HG02759 (cell line): ENCODE measurements at regions not wholly inside any gene's neighbourhood (a gene's known extent, or its start where the extent isn't known, plus 50 kb on each side); places are given as distances from the start of the nearest gene placed in this dataset.
A peak's percentile ranks its signal among the peaks of the same experiment; 100 is the strongest.

Experiments used
- ATAC-seq: cut with Tn5 transposase; IDR thresholded peaks from one replicate; pipeline ENCODE4 v1.9.1; 2021; ENCODE audit warnings: mild to moderate bottlenecking, moderate library complexity; ENCODE audit not compliant: unreplicated experiment

DNA sequence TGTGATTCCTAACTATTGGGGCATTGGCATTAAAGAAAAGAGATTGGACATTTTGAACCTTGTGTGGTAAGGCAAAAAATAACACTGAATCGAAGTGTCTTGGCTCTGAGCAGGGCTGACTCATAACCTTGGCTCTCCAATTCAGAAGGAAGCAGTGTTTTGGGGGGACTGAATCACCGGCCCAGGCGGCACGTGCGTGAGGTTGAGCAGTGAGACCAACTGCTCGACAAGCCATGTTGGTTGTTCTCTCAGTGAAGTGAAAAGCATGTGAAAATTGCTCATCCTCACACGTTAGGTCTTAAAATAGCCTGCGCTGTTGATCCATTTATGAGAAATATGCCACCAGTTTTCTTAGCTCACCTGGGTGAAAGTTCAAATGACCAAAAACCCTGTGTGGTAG is 137.8 kb upstream of the SPACA1 start:
- ATAC-seq = no peak

DNA sequence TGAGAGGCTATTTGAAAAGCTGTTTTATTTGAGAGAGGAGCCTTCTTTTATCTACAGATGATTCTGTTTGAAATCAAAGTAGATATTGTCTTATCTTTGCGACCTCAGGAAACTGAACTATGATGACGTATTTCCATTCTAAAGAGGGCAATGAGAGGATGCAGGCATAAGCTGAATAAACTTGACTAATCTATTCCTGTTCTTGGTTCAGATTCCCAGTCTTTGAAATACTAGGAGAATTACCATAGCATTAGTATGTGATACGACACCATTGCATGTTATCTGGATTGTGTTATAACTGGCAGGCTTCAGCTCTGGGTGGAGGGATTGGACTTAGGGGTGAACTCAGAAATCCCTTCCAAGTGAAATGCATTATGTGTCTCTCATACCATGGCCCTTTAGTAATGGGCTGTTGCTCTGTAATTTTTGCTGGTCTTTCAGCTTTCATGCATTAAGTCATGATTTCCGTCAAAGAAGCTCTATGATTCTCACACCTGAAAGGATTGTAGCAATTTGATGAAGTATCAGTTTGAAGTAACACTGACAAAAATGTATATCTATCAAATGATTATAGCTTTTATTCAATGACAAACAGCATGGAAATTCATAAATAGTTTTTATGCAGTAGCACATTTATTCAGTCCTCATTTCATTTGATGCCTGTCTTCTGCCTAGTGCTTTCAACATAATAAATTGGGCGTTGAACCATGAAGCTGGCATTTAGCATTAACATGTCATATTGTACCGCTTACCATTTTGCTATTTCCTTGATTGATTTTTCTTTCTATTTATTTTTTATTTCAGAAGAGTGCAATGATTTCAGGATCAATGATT is 138.4 kb upstream of the SPACA1 start:
- no peak for ATAC-seq

DNA sequence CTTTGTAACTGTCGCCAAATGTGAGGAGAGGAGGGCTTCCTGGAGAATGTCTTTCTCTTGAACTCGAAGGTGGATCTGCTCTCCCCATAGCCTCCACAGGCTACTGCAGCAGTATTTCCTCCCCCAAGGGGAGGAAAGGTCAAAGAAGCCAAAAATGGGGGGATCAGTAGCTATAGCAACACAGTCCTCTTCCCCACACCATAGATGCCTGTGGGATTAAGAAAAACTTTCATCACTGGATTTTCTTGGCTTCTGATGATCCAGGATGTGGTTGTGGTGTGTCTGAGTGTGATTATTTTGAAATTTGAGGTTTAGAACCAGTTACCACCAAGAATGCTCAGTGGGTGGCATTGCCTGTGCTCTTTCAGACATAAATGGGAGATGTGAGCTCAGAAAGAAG is 140.1 kb upstream of the SPACA1 start:
- ATAC-seq = no peak

DNA sequence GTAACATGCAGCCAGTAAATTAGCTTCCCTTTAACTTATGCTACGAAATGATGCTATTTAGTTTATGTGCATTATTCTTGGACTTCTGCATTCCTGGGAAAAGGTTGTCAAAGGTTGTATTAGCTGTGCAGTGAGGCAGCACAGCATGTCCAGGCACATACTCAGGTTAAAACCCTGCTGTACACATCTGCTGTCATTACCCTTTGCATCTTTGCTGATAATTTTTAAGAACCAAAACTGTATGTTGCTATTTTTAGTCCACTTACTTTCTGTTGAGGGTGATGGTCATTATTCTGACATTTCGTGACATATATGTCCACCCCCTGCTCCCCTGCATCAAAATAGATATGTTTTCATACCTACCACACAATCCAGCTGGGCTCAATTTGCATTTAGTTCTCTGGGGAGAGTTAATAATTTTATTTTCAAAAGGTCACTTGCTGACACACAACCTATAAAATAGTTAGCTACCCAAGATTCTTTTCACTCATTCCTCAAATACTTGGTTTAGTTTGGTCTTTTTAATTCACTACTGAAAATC is 142.5 kb upstream of the SPACA1 start:
- ATAC-seq = peak; percentile 87

DNA sequence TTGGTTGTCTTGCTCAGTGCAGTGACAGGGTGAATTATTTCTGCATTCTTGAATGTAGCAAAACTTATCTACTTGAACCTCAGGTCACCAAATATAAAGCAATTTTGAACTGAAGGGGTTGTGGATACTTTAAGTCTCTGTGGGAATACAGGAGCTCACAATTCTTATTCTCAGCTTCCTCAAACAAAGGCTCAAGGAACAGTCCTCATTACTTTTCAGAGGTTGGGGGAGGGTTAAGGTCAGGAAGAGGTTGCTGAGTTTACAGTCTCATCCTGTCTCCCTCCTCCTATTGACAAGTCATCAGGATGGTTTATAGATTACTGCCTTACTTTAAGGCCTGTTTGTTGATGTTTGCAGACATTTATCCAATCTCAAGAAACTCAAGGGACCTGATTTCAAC is 143.6 kb upstream of the SPACA1 start:
- no peak for ATAC-seq

DNA sequence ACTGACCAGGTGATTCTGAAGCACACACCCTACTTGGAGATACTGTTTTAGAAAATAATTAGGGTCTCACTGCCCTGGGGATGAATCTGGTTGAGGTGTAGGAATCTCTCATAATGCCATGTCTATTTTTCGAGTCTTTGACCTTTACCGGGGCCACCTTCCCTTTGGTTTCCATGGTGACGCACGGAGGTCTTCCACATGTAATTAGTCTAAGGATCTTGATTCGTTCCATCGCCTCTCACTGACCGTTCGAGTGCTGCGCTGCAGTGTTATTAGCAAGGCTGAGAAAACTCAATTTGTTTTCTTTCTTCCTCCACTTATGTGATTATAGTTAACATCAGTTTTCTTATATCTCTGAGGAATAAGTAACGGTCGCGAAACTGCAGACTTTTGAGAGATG is 144.3 kb upstream of the SPACA1 start:
- ATAC-seq = no peak

DNA sequence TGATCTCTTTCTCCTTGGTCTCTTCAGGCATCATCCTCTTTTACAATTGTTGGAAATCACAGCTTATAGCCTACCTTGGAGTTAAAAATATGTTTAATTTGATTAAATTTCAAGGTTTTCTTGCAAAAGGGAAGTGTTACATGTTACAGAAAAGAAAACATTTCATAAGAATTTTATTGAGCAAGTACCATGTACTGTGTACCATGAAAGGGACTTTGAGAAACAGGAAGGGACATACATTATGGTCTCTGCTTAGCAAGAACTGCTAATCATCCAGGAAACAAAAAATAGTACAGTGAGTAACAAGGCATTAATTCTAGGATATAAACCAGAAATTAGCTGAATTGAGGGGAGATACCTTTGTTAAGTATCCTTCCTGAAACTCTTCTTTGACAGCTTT is 145.3 kb upstream of the SPACA1 start:
- no peak for ATAC-seq

DNA sequence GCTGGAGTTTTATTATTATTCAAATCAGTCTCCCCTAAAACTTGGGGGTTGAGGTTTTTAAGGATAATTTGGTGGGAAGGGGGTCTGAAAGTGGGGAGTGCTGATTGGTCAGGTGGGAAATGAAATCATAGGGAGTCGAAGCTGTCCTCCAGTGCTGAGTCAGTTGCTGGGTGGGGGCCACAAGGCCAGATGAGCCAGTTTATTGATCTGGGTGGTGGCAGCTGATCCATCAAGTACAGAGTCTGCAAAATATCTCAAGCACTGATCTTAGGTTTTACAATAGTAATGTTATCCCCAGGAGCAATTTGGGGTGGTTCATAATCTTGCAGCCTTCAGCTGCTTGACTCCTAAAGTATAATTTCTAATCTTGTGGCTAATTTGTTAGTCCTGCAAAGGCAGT is 146.0 kb upstream of the SPACA1 start:
- no peak for ATAC-seq

DNA sequence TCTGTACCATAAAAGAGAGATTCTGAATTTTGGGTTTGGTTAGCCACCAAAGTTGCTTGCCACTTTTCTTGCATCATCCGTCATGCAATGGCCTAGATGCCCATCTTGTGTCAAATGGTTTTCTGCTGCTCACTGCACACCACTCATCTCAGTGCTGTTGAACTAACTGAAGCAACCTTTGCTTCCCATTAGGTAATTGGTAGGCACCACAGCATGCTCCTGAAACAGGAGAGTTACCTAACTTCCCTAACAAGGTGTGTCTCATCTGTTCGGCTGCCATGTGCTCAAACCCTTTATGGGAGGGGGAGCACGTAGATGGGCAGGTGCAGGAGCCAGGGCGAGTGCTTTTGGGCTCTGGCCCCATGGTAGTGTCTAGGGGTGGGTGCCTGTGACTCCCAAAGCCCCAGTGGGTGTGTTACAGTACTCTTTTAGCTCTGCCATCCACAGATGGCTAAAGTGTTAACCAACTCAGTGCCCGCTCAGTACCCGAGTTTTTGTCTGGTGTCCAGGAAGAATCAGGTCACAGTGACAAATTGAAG is 147.4 kb upstream of the SPACA1 start:
- ATAC-seq = no peak

DNA sequence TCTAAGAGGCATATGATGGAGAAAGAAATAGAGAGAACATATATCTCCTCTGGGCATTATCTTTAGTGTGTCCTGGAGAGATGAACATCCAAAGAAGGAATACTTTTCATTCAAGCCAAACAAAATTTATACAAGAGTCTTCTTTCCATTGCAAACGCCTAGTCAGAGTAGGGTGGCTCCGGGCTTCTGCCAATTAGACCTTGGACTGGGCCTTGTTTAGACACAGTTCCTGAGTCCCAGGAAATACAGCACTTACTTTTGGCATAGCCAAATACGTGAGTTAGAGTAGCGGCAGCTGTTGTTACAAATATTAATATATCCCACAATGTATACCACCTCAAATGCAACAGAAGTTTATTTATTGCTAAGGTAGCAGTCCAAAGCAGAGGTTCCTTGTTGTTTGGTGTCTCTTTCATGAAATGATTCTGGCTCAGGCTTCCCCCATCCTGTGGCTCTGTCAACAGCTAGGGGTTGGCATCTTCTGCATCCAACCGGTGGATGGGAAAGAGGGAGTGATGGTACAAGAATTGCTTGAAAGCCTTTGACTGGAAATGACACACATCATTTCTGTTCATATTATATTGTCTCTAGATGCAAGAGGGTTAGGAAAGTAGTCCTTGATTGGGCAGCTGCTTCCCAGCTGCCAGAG is 148.0 kb upstream of the SPACA1 start:
- ATAC-seq = no peak

DNA sequence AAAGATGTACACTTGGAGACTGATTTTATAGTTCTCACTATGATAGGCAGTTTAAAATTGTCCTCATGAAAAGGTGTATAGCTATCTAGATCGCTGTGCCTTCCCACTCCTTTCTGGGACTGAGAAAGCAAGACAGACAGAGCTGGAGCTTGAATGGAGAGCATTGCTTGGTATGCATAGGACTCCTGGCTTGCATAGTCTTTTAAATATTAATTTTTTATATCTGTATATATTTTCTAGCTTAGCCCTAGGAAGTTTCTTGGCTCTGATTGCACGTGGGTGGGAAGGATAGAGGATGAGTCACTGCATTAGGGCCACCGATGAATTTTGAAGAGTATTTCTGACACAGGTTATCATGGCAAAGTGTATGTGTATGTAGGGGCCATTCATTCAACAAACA is 150.0 kb upstream of the SPACA1 start:
- no peak for ATAC-seq

DNA sequence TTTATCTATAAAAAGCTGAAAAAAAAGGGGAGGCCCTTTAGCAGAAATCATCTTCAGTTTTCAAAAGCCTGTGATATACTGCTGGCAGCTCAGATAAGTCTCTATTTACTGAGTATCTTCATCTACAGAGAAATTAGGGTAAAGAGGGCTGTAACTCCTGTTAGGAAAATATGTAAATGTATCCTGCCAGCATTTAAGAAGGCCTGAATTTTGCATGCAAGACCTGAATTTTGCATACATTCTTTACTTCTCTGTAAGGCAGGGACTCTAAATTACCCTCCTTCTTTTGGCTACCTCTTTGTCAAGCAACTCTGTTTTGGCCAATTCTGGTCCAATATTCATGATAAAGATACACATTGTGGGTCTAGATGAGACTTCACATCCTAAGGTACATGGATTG is 150.6 kb upstream of the SPACA1 start:
- ATAC-seq = no peak

DNA sequence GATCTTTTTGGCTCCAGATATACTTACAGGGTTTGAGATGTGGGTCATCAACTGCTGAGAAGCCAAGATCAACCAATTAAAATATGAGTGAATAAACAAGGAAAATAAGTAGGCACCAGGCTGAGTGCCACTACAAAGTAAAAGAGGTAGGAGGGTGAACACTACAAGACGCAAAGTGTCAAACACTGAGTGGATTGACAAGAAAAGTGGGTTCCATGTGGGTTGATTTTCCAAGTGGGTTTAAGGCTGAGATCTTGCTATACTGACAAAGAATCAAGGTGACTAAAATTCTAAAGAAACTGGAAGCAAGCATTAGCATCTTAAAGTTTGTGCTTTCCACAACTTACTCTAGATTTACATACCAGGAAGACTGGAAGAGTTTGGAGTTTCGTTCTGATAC is 160.4 kb upstream of the SPACA1 start:
- no peak for ATAC-seq

DNA sequence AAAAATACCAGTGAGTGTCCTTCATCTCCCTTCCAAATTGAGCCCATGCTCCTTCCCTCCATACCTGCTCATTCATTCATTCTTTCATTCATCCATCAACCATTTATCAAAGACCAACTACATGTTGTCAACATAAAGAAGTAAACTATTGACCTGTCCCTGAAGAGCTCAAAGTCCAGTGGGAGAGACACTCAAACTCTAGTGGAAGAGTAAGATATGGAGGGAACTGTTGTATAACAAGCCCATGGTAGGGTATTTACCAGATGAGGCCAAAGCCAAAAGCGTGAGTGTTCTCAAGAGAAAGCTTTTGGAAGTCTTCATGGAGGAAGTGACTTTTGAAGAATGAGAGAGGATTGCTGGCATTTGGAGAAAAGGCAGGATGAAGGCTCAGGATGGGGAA is 163.4 kb upstream of the SPACA1 start:
- no peak for ATAC-seq

DNA sequence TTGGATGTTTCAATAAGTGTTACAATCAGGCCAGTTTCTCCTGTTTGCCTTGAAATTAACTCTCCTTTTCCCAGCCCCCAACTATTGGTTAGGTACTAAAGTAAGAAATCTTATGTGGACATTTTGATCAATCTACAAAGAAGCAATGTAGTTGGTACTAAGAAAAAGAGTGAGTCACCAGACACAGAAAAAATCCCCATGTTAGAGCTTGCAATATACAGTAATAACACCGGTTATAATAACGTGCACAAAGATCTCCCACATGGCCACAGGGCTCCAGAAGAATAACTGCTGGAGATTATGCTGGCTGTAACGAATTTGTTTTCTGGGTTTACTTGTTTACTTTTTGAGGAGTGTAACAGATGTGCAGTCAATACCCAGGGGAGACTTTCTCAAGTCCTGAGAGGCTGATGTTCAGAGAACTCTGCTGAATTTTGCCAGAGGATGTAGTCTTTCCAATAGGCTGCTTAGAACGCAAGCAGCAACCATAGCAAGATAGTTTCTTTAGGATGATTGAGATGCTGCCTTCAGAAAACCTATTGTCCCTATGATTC is 166.2 kb upstream of the SPACA1 start:
- no peak for ATAC-seq

DNA sequence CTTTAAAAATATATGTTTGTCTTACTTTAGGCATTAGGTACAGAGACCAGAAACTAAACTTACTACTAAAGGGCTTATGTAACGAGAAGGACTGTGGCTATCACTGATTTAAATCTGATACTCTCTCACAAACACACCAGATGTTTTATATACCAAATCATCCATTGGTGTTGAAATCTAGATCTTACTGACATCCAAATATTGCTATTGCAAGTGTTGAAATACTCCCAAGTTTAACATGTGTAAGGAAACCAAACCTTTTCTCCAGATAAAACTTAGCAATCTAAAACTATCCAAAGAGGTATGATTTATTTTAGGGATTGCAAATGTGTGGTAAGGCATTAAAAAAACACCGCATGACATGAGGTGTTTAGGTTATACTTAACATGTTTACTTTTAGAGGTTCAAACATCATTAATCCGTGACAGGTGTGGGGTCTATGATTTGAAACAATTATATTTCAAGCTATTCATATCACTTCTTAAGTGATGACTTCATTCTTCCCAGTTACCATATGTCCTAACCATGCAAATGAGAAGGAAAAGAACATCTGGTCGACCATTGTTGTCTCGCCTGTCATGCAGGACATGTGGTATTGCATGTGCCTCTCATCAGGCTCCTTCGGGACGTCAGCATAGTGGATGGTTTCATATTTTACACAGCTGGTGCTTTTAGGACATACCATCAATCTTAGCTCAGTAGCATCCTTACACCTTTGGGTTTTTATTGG is 168.3 kb upstream of the SPACA1 start:
- ATAC-seq = peak; percentile 90

DNA sequence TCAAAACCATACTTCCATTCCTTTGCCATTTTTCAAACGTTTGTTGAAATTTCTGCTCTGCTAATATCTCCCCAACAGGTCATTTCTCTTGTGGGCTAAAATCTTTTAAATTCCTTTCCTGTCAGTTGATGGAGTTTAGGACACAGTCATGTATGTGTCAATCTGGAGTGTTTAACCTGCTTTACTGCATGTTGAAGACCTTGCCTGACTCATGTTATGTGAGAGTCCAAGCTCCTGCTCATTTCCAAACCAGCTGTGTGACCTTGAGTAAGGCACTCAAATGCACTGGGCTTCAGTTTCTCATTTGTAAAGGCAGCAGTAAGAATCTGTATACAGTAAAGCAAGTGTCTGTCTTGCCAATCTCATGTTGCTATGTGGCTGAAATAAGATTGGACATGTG is 171.9 kb upstream of the SPACA1 start:
- ATAC-seq = no peak

DNA sequence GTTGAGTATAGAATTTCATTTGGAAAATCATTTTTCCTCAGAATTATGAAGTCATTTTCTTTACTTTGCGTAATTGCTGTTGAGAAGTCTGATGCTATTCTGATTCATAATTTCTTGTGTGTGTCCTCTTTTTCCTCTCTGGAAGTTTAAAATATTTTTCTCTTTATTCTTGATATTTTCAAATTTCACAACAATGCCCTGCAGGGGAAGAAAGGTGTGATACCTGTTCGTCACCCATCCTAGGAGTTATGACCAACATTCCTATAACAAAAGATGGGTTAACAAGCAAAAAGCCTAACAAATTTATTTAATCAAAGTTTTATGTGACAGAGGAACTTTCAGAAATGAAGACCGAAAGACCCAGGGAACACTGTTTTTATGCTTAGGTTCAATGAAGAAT is 171.5 kb upstream of the AKIRIN2 start:
- no peak for ATAC-seq

DNA sequence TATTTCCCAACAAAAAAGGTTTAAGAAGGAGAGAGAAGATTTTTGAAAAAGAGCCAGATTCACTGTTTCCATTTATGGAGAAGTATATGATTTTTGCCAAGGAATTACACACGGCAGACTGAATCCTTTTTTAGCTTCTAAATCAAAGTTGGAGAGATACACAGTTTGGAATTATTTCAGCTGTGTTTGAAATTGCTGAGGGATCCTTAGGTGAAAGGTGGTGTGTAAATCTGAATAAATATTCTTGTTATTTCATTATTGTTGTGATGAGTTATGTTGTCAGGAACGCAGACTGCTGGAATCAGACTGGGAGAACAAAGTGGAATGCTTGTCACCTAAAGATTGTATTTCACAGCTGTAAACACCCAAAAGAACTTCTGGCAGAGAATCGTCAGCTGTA is 168.5 kb upstream of the AKIRIN2 start:
- no peak for ATAC-seq

DNA sequence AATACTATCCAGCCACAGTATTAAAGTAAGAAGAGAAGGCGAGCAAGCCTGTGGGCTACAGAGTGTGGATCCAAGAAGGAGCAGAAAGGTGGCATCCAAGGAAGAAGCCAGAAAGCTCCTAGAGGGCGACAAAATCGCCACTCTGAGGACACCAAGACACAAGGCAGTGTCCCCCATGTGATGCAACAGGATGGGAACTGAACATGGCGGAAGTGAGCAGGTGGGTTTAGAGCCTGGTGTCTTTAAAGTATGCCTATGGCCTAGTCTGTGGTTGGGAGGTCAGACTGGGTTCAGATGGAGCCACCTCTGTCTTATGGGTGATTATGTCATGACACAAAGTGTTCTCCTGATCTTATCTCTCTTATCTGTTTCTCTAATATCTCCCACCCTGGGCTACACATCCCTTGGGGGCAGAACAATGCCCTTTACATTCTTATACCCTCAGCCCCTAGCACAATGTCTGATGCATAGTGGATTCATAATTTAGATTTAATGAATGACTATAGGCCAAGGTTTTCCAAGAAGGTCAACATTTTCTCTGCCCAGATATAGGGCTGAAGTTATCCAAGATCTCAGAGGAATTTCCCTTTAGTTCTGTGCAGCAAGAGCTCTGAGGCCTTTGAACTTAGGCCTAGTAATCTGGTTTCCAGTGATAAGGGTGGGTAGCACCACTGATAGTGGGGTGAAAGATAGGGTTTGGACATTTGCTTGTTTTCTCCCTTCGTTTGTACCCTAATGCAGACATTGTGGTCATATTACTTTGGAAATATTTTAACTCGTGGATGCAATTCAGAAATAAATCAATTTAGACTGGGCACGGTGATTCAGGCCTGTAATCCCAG is 167.3 kb upstream of the AKIRIN2 start:
- no peak for ATAC-seq
